ENCODE measurements at regions not wholly inside any gene's neighbourhood (a gene's known extent, or its start where the extent isn't known, plus 50 kb on each side); places are given as distances from the start of the nearest gene placed in this dataset.

DNA sequence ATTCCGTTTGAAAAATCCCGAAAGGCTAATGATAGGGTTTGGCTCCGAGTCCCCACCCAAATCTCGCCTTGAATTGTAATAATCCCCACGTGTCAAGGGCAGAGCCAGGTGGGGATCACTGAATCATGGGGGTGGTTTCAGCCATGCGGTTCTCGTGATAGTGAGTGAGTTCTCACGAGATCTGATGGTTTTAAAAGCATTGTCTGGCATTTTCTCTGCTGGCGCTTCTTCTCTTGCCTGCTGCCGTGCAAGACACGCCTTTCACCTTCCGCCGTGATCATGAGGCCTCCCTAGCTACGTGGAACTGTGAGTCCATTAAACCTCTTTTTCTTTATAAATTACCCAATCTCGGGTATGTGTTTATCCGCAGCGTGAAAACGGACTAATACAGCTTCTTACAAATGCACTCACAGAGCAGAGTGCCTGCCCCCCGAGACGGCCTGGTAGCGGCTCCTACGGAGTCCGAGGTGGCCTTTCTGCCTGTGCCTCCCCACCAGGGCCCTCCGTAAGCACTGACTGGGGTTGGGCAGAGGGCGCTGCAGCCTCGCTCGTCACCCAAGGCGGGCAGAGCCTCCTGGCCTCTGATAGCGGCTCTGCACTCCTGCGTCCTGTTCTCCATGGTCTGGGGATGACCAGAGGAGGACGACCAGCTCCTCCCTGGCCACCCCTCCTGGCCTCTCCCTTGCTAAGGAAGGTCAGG is 131.7 kb downstream of the FOXL1 start:
- TF ChIP-seq, protein P1, sequence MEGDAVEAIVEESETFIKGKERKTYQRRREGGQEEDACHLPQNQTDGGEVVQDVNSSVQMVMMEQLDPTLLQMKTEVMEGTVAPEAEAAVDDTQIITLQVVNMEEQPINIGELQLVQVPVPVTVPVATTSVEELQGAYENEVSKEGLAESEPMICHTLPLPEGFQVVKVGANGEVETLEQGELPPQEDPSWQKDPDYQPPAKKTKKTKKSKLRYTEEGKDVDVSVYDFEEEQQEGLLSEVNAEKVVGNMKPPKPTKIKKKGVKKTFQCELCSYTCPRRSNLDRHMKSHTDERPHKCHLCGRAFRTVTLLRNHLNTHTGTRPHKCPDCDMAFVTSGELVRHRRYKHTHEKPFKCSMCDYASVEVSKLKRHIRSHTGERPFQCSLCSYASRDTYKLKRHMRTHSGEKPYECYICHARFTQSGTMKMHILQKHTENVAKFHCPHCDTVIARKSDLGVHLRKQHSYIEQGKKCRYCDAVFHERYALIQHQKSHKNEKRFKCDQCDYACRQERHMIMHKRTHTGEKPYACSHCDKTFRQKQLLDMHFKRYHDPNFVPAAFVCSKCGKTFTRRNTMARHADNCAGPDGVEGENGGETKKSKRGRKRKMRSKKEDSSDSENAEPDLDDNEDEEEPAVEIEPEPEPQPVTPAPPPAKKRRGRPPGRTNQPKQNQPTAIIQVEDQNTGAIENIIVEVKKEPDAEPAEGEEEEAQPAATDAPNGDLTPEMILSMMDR (IDR thresholded peaks at IDR 0.05), result peak; percentile 12; the same call in 1 of the 2 replicates
- no peak for TF ChIP-seq ZFX (IDR thresholded peaks at IDR 0.05; ENCODE audit: borderline replicate concordance)

Data from 22Rv1 (cell line).